ENCODE measurements at regions not wholly inside any gene's neighbourhood (a gene's known extent, or its start where the extent isn't known, plus 50 kb on each side); places are given as distances from the start of the nearest gene placed in this dataset.

- H3K27me3 Mint-ChIP-seq (ENCODE audit: unreplicated experiment), result peaks cover 6% of the 10 kb centered on the region
- no peak for DNase-seq (ENCODE audit: extremely low spot score, unreplicated experiment)
- H3K4me3 Mint-ChIP-seq (ENCODE audit: unreplicated experiment), result no peak overlapping the region
- TF ChIP-seq CTCF (IDR thresholded peaks at IDR 0.05), result peak; percentile 65
- H3K4me1 Mint-ChIP-seq (ENCODE audit: unreplicated experiment), result no peaks in the 10 kb centered on the region
- no peak overlapping the region for H3K27ac Mint-ChIP-seq (ENCODE audit: unreplicated experiment)
- no peaks in the 10 kb centered on the region for H3K36me3 Mint-ChIP-seq (ENCODE audit: unreplicated experiment)
- peaks cover 7% of the 10 kb centered on the region for H3K9me3 Mint-ChIP-seq (ENCODE audit: unreplicated experiment)
Measured at GRCh38 chr3:166013073-166013679, 176.0 kb upstream of the BCHE start.

GRCh38 chr3:166011771-166012170 lies 174.5 kb upstream of the BCHE start:
- Mint-ChIP-seq H3K9me3 (ENCODE audit: unreplicated experiment) (no peaks in the 10 kb centered on the region), H3K27me3 (ENCODE audit: unreplicated experiment) (peaks cover 4% of the 10 kb centered on the region), H3K4me1 (ENCODE audit: unreplicated experiment) (no peaks in the 10 kb centered on the region), H3K27ac (ENCODE audit: unreplicated experiment) (no peak overlapping the region), H3K4me3 (ENCODE audit: unreplicated experiment) (no peak overlapping the region), H3K36me3 (ENCODE audit: unreplicated experiment) (no peaks in the 10 kb centered on the region)
- DNase-seq (ENCODE audit: extremely low spot score, unreplicated experiment), result no peak
- no peak for TF ChIP-seq CTCF (IDR thresholded peaks at IDR 0.05)

GRCh38 chr3:166005126-166005525 lies 167.9 kb upstream of the BCHE start:
- Mint-ChIP-seq H3K9me3 (ENCODE audit: unreplicated experiment) (peaks cover 7% of the 10 kb centered on the region), H3K4me1 (ENCODE audit: unreplicated experiment) (no peaks in the 10 kb centered on the region), H3K36me3 (ENCODE audit: unreplicated experiment) (no peaks in the 10 kb centered on the region), H3K27ac (ENCODE audit: unreplicated experiment) (no peak overlapping the region), H3K27me3 (ENCODE audit: unreplicated experiment) (no peaks in the 10 kb centered on the region), H3K4me3 (ENCODE audit: unreplicated experiment) (no peak overlapping the region)
- no peak for DNase-seq (ENCODE audit: extremely low spot score, unreplicated experiment)
- TF ChIP-seq CTCF (IDR thresholded peaks at IDR 0.05), result no peak

GRCh38 chr3:165994293-165994692 lies 157.1 kb upstream of the BCHE start:
- no peak overlapping the region for H3K27ac Mint-ChIP-seq (ENCODE audit: unreplicated experiment)
- H3K36me3 Mint-ChIP-seq (ENCODE audit: unreplicated experiment), result no peaks in the 10 kb centered on the region
- H3K9me3 Mint-ChIP-seq (ENCODE audit: unreplicated experiment), result peaks cover 9% of the 10 kb centered on the region
- no peak overlapping the region for H3K4me3 Mint-ChIP-seq (ENCODE audit: unreplicated experiment)
- H3K4me1 Mint-ChIP-seq (ENCODE audit: unreplicated experiment), result no peaks in the 10 kb centered on the region
- TF ChIP-seq CTCF (IDR thresholded peaks at IDR 0.05), result no peak
- DNase-seq (ENCODE audit: extremely low spot score, unreplicated experiment), result no peak
- no peaks in the 10 kb centered on the region for H3K27me3 Mint-ChIP-seq (ENCODE audit: unreplicated experiment)

- DNase-seq (ENCODE audit: extremely low spot score, unreplicated experiment), result no peak
- H3K27ac Mint-ChIP-seq (ENCODE audit: unreplicated experiment), result no peak overlapping the region
- H3K9me3 Mint-ChIP-seq (ENCODE audit: unreplicated experiment), result no peaks in the 10 kb centered on the region
- no peak overlapping the region for H3K4me3 Mint-ChIP-seq (ENCODE audit: unreplicated experiment)
- H3K27me3 Mint-ChIP-seq (ENCODE audit: unreplicated experiment), result no peaks in the 10 kb centered on the region
- TF ChIP-seq CTCF (IDR thresholded peaks at IDR 0.05), result no peak
- peaks cover 6% of the 10 kb centered on the region for H3K4me1 Mint-ChIP-seq (ENCODE audit: unreplicated experiment)
- no peaks in the 10 kb centered on the region for H3K36me3 Mint-ChIP-seq (ENCODE audit: unreplicated experiment)
Measured at GRCh38 chr3:165984589-165984988, 147.4 kb upstream of the BCHE start.

Measured in osteocyte (in vitro differentiated cells).